Cardiac muscle cell (in vitro differentiated cells and primary cell): ENCODE measurements at regions not wholly inside any gene's neighbourhood (a gene's known extent, or its start where the extent isn't known, plus 50 kb on each side); places are given as distances from the start of the nearest gene placed in this dataset.

Experiments
- DNase-seq, 2 donors: peaks; one replicate each; pipeline versions ENCODE4 v3.0.0 to v3.0.0-alpha.2; 2010 to 2017; ENCODE audit warnings: low read depth in 1 of 2, low spot score in 1 of 2
- H3K27ac ChIP-seq: fragments of 200-600 bp; sonication (generic); 2 replicates; pipeline ENCODE4 v1.5.1; 2016
- H3K27me3 ChIP-seq: fragments of 200-600 bp; sonication (generic); 2 replicates; pipeline ENCODE4 v1.6.0; 2016; ENCODE audit warnings: control low read depth
- H3K36me3 ChIP-seq: fragments of 200-600 bp; sonication (generic); 2 replicates; pipeline ENCODE4 v1.5.1; 2016; ENCODE audit warnings: control low read depth
- H3K4me1 ChIP-seq: fragments of 200-600 bp; sonication (generic); 2 replicates; pipeline ENCODE4 v1.8.1; 2017; ENCODE audit warnings: low read depth, mild to moderate bottlenecking, mixed run types
- H3K4me3 ChIP-seq: fragments of 200-600 bp; sonication (generic); 2 replicates; pipeline ENCODE4 v1.5.1; 2016; ENCODE audit warnings: mild to moderate bottlenecking
- H3K9me3 ChIP-seq: fragments of 200-600 bp; sonication (generic); 2 replicates; pipeline ENCODE4 v1.5.1; 2017; ENCODE audit warnings: low read depth, mild to moderate bottlenecking, control low read depth
- CTCF ChIP-seq: IDR thresholded peaks from 2 replicates; pipeline ENCODE4 v1.5.1; 2012; ENCODE audit warnings: low read depth, mild to moderate bottlenecking, low read length

DNA sequence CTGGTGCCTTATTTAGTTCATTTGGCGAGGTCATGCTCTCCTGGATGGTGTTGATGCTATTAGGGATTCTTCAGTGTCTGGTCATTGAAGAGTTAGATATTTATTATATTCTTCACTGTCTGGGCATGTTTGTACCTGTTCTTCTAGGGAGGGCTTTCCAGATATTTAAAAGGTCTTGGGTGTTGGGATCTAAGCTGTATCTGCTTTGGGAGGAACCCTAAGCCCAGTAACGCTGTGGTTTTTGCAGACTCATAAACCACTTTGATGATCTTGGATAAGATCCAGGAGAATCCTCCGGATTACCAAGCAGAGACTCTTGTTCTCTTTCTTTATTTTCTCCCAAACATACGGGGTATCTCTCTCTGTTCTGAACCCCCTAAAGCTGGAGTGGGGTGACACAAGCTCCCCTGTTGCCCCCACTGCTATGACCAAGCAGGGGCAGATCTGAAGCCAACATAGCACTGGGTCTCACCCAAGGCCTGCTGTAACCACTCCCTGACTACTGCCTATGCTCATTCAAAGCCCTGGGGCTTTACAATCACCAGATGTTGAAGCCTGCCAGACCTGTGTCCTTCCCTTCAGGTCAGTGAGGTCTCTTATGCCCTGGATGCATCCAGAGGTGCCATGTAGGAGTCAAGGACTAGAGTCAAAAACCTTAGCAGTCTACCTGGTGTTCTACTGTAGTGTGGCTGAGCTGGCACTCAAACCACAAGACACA lies 187.6 kb downstream of the GUCY2F start:
- Histone ChIP-seq H3K9me3 (no peaks in the 10 kb centered on the region), H3K4me3 (no peak overlapping the region), H3K4me1 (no peaks in the 10 kb centered on the region), H3K27me3 (no peaks in the 10 kb centered on the region), H3K36me3 (no peaks in the 10 kb centered on the region), H3K27ac (no peak overlapping the region)
- DNase-seq: peak in 1 of 2 donors; percentile 42
- no peak for TF ChIP-seq CTCF

DNA sequence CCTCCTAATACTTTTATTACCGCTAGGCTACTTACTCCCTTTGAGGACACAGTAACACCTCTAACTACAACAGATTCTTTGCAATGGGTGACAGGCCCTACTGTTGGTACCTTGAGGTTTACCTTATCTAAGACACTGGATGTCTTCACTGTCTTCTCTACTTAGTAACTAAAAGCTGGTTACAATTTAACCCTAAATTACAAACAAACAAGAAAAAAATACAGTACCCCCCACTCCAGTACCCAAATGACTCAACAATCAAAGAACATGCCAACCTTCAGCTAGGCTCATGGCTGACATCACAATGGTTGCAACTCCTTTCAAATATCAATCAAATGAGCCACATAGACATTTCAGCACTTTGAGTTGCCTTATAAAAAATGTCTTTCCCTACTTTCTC lies 198.0 kb downstream of the GUCY2F start:
- H3K4me1 ChIP-seq: no peaks in the 10 kb centered on the region
- H3K27me3 ChIP-seq: no peaks in the 10 kb centered on the region
- no peaks in the 10 kb centered on the region for H3K36me3 ChIP-seq
- TF ChIP-seq CTCF: no peak
- DNase-seq: no peak
- no peaks in the 10 kb centered on the region for H3K9me3 ChIP-seq
- H3K27ac ChIP-seq: no peak overlapping the region
- H3K4me3 ChIP-seq: no peak overlapping the region

DNA sequence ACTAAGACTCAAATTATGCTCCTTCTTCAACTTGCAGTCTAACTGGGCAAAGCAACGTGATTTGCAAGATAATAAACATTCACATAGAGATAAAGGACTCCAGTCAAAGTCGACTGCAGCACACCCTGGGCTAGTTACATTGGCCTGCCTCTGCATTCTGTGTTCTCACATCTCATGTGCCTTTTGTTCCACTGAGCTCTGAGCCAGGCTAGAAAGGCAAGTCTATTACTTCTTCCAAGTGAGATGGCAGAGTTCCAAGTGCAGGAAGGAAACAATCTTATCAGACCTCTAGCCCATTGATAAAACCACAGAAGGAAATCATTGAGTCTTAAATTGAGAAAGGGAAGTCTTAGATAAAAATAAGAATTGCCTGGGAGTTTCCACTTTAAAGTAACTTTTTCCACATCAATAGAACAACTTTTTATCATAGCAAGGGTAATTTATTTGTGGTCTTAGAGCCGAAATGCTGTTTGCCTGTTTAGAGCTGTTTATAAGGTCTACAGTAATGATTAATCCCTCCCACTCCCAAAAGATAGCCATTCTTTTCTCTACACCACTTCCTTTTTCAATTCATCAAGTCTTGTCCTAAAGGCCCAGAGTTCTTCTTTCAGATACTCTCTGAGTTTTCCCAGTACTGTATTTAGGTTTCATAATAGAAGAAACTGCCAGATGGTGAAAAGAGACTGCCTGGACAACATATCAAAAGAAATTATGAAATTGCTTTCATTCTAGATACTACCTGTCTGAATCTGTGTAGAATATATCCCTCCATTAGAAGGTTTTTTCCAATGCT lies 200.2 kb downstream of the GUCY2F start:
- Histone ChIP-seq H3K27me3 (no peaks in the 10 kb centered on the region), H3K4me3 (no peak overlapping the region)
- peak; percentile 14 to 90 for DNase-seq

GRCh38 chrX:109274806-109275205 lies 207.1 kb downstream of the GUCY2F start:
- no peak for DNase-seq
- H3K27ac ChIP-seq: no peak overlapping the region
- no peak for TF ChIP-seq CTCF

More for the DNA sequence above, 200.2 kb downstream of the GUCY2F start:
- no peak for TF ChIP-seq CTCF
- no peaks in the 10 kb centered on the region for H3K36me3 ChIP-seq
- no peak overlapping the region for H3K27ac ChIP-seq
- H3K9me3 ChIP-seq: no peaks in the 10 kb centered on the region
- H3K4me1 ChIP-seq: no peaks in the 10 kb centered on the region

GRCh38 chrX:109270580-109271484 lies 211.1 kb downstream of the GUCY2F start:
- Histone ChIP-seq H3K27ac (no peak overlapping the region), H3K36me3 (no peaks in the 10 kb centered on the region), H3K27me3 (peaks cover 40% of the 10 kb centered on the region), H3K4me3 (no peak overlapping the region), H3K4me1 (no peaks in the 10 kb centered on the region), H3K9me3 (no peaks in the 10 kb centered on the region)
- TF ChIP-seq CTCF: no peak
- DNase-seq: peak in 1 of 2 donors; percentile 70

More at GRCh38 chrX:109274806-109275205, 207.1 kb downstream of the GUCY2F start:
- no peak overlapping the region for H3K4me3 ChIP-seq
- H3K4me1 ChIP-seq: no peaks in the 10 kb centered on the region
- H3K27me3 ChIP-seq: peaks cover 21% of the 10 kb centered on the region
- H3K36me3 ChIP-seq: no peaks in the 10 kb centered on the region
- H3K9me3 ChIP-seq: no peaks in the 10 kb centered on the region
